ENCODE measurements at regions not wholly inside any gene's neighbourhood (a gene's known extent, or its start where the extent isn't known, plus 50 kb on each side); places are given as distances from the start of the nearest gene placed in this dataset.

DNA sequence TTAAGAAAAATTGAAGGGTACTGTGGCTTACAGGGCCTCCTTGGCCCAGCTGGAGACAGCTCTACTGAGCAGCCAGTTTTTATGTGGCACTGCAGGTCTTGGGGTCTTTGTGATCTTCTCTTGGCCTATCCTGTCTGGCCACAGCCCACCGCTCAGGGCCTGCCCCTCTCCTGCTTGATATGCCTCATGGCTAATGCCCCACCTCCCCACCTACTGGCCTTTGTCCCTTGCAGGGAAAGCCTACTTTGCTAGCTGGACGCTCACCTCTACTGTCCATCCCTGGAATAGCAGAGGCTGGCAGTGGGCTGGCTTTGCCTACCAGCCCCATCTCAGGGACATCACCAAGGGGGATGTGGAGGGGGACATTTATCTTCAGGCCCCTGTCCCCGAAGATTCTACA is 134.1 kb downstream of the PJA1 start:
- H3K4me3 ChIP-seq (ENCODE audit: low read depth, low read length) = no peak overlapping the region
- TF ChIP-seq, protein P1, sequence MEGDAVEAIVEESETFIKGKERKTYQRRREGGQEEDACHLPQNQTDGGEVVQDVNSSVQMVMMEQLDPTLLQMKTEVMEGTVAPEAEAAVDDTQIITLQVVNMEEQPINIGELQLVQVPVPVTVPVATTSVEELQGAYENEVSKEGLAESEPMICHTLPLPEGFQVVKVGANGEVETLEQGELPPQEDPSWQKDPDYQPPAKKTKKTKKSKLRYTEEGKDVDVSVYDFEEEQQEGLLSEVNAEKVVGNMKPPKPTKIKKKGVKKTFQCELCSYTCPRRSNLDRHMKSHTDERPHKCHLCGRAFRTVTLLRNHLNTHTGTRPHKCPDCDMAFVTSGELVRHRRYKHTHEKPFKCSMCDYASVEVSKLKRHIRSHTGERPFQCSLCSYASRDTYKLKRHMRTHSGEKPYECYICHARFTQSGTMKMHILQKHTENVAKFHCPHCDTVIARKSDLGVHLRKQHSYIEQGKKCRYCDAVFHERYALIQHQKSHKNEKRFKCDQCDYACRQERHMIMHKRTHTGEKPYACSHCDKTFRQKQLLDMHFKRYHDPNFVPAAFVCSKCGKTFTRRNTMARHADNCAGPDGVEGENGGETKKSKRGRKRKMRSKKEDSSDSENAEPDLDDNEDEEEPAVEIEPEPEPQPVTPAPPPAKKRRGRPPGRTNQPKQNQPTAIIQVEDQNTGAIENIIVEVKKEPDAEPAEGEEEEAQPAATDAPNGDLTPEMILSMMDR (IDR thresholded peaks at IDR 0.05; ENCODE audit: insufficient read depth, low read depth, low read length) = peak; percentile 31
- no peak for DNase-seq (ENCODE audit: low read depth)

- TF ChIP-seq, protein P1 (IDR thresholded peaks at IDR 0.05; ENCODE audit: insufficient read depth, low read depth, low read length) = no peak
- no peak overlapping the region for H3K4me3 ChIP-seq (ENCODE audit: low read depth, low read length)
- no peak for DNase-seq (ENCODE audit: low read depth)
Observed at GRCh38 chrX:69029771-69030170, 135.5 kb downstream of the PJA1 start.

DNA sequence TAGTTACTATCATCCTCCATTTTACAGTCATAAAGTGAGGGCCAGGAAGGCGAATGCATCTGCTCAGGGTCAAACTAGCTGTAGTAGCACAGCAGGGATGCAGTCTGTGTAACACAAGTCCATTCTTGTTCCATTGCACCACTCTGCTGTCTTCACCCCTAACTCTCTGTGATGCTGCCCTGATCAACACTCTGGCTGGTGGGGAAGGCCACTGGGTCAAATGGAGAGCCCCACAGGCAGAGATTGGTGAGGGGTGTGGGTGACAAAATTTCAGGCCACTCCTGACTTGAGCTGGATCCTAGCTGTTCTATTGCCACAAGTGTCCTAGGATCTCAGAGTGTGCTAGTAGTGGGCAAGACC is 136.5 kb downstream of the PJA1 start:
- TF ChIP-seq, protein P1 (IDR thresholded peaks at IDR 0.05; ENCODE audit: insufficient read depth, low read depth, low read length) = no peak
- H3K4me3 ChIP-seq (ENCODE audit: low read depth, low read length) = no peak overlapping the region

DNA sequence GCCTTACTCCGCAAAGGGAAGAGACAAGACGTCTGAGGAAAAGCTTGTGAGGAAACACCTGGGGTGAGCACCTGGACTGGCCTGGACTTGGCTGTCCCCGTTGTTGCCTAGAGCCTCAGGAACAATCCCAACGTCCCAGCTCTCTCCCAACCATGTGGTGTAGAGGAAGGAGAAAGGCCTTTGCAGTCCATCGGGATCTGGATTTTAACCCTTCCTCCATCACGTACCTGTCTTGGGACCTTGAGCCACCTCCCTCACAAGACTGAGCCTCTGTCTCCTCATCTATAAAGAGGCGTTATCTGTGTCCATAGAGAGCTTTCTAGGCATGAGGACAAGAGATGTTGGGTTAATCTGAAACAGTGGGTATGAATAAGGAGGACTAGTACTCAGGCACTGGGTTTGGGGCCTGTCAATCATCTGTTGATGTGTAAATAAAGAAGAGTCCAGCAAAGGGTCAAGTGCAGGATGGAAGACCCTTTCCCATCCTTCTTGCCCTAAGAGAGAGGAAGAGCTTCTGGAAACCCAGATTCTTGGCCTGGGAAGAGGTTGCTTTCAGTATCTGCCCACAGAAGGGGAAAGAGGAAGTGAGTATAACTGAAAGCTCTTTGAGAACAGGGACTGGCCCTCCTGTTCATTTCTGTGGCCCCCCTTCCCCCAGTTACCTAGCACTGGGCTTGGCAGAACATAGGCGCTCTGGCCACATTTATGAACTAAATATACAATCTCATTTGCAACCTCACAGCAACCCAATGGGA is 137.1 kb downstream of the PJA1 start:
- no peak overlapping the region for H3K4me3 ChIP-seq (ENCODE audit: low read depth, low read length)
- DNase-seq (ENCODE audit: low read depth) = no peak

More for the DNA sequence above, 136.5 kb downstream of the PJA1 start:
- DNase-seq (ENCODE audit: low read depth) = no peak

GRCh38 chrX:69027181-69028005 is 137.9 kb downstream of the PJA1 start:
- DNase-seq (ENCODE audit: low read depth) = peak; percentile 87
- TF ChIP-seq, protein P1 (IDR thresholded peaks at IDR 0.05; ENCODE audit: insufficient read depth, low read depth, low read length) = no peak
- no peak overlapping the region for H3K4me3 ChIP-seq (ENCODE audit: low read depth, low read length)

More for the DNA sequence above, 137.1 kb downstream of the PJA1 start:
- TF ChIP-seq, protein P1 (IDR thresholded peaks at IDR 0.05; ENCODE audit: insufficient read depth, low read depth, low read length) = no peak

DNA sequence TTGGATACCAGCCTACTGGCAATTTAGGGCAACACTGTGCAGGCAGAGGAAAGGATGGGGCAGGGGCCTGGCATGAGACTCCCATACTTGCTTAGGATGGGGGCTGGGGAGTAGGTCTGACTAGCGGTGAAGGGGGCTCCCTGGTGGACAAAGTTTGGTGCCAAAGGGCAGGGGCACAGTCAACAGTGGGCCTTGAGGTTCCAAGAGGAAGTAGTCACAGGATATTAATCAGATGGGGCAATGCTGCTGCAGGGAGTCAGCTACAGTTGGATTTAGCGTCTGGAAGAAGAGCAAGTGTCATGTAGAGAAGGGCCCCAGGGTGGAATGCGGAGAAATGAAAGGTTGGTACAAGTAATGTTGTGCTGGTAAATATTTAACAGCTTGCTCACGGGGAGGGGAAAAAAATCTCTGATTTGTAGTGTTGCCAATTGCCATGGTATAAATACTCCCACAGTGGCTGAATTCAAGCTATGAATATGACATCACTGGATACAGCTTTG is 139.4 kb downstream of the PJA1 start:
- TF ChIP-seq, protein P1 (IDR thresholded peaks at IDR 0.05; ENCODE audit: insufficient read depth, low read depth, low read length) = no peak
- no peak overlapping the region for H3K4me3 ChIP-seq (ENCODE audit: low read depth, low read length)
- peak; percentile 40 for DNase-seq (ENCODE audit: low read depth)

Data from fibroblast of villous mesenchyme (primary cell).